GM23338 (cell line): ENCODE measurements at regions not wholly inside any gene's neighbourhood (a gene's known extent, or its start where the extent isn't known, plus 50 kb on each side); places are given as distances from the start of the nearest gene placed in this dataset.

Source experiments
- ATAC-seq: fragments of 200-7000 bp; cut with Tn5 transposase; 3 replicates; pipeline ENCODE4 v1.9.1; 2020
- DNase-seq: peaks from one replicate; pipeline ENCODE4 v3.0.0-alpha.2; 2015; ENCODE audit warnings: low spot score
- H2AFZ ChIP-seq: fragments of 200-600 bp; sonication (generic); 2 replicates; pipeline ENCODE4 v1.8.0; 2016; ENCODE audit warnings: antibody characterized with exemption, mild to moderate bottlenecking, moderate library complexity
- H3F3A ChIP-seq: fragments of 200-600 bp; sonication (generic); replicated peaks from 2 replicates; pipeline ENCODE4 v1.8.0; 2017; ENCODE audit warnings: antibody characterized with exemption, mixed run types, low read depth
- H3K27ac ChIP-seq: fragments of 200-600 bp; sonication (generic); 2 replicates; pipeline ENCODE4 v1.6.1; 2016; ENCODE audit warnings: low read depth
- H3K27me3 ChIP-seq: fragments of 200-600 bp; sonication (generic); 2 replicates; pipeline ENCODE4 v1.8.0; 2016; ENCODE audit warnings: mild to moderate bottlenecking, mixed run types, moderate library complexity; ENCODE audit not compliant: insufficient read depth
- H3K36me3 ChIP-seq: fragments of 200-600 bp; sonication (generic); 2 replicates; pipeline ENCODE4 v1.8.0; 2016; ENCODE audit warnings: mild to moderate bottlenecking; ENCODE audit not compliant: insufficient read depth
- H3K4me1 ChIP-seq: fragments of 200-600 bp; sonication (generic); 2 replicates; pipeline ENCODE4 v1.8.0; 2016; ENCODE audit warnings: mild to moderate bottlenecking, moderate library complexity; ENCODE audit not compliant: insufficient read depth
- H3K4me2 ChIP-seq: fragments of 200-600 bp; sonication (generic); 2 replicates; pipeline ENCODE4 v1.7.1; 2017; ENCODE audit warnings: mixed run types
- H3K4me3 ChIP-seq: fragments of 200-600 bp; sonication (generic); 2 replicates; pipeline ENCODE4 v1.6.1; 2016; ENCODE audit warnings: mixed run types
- H3K79me2 ChIP-seq: fragments of 200-600 bp; sonication (generic); replicated peaks from 2 replicates; pipeline ENCODE4 v1.8.0; 2017; ENCODE audit warnings: mild to moderate bottlenecking; ENCODE audit not compliant: insufficient read depth
- H3K9me2 ChIP-seq: fragments of 200-600 bp; sonication (generic); 2 replicates; pipeline ENCODE4 v1.8.0; 2017; ENCODE audit not compliant: insufficient read depth
- H4K20me1 ChIP-seq: fragments of 200-600 bp; sonication (generic); replicated peaks from 2 replicates; pipeline ENCODE4 v1.8.0; 2017; ENCODE audit warnings: mild to moderate bottlenecking; ENCODE audit not compliant: insufficient read depth
- H3K27ac Mint-ChIP-seq: 2 replicates; pipeline ENCODE4 v1.8.0; 2020; ENCODE audit warnings: inconsistent platforms, mild to moderate bottlenecking, moderate library complexity, mixed read lengths
- H3K27me3 Mint-ChIP-seq: 3 replicates; pipeline ENCODE4 v1.8.0; 2022; ENCODE audit warnings: low read depth, mild to moderate bottlenecking, moderate library complexity, mixed read lengths, inconsistent platforms; ENCODE audit not compliant: insufficient read depth, poor library complexity
- H3K36me3 Mint-ChIP-seq: 3 replicates; pipeline ENCODE4 v1.8.0; 2021; ENCODE audit warnings: low read depth, mild to moderate bottlenecking, inconsistent platforms, moderate library complexity, mixed read lengths
- H3K4me1 Mint-ChIP-seq: 3 replicates; pipeline ENCODE4 v1.8.0; 2020; ENCODE audit warnings: mild to moderate bottlenecking, inconsistent platforms, mixed read lengths
- H3K4me3 Mint-ChIP-seq: 3 replicates; pipeline ENCODE4 v1.8.0; 2021; ENCODE audit warnings: moderate library complexity, mild to moderate bottlenecking, inconsistent platforms, mixed read lengths
- H3K9me3 Mint-ChIP-seq: 3 replicates; pipeline ENCODE4 v1.8.0; 2020; ENCODE audit warnings: moderate library complexity, mild to moderate bottlenecking, inconsistent platforms, mixed read lengths
- CREB1 ChIP-seq: fragments of 250-450 bp; sonication (Bioruptor Pico); IDR thresholded peaks from 2 replicates; pipeline ENCODE4 v1.5.0; 2020; ENCODE audit warnings: low read depth, mild to moderate bottlenecking, moderate library complexity
- CTCF ChIP-seq, 2 experiments: fragments of 200-600 bp in 1 of 2; sonication (generic) in 1 of 2; conservative IDR thresholded peaks; 2 replicates each; pipeline versions ENCODE4 v1.5.1 to v1.6.1; 2016 to 2017; ENCODE audit warnings: antibody characterized with exemption in 2 of 2, low read depth in 2 of 2, mild to moderate bottlenecking in 2 of 2, moderate library complexity in 1 of 2
- EZH2 ChIP-seq: fragments of 200-600 bp; sonication (generic); IDR thresholded peaks from one replicate; pipeline ENCODE4 v1.8.0; 2017; ENCODE audit warnings: antibody characterized with exemption, mild to moderate bottlenecking, low read depth; ENCODE audit not compliant: unreplicated experiment
- EZH2phosphoT487 ChIP-seq: fragments of 200-600 bp; sonication (generic); IDR thresholded peaks from one replicate; pipeline ENCODE4 v1.8.1; 2018; ENCODE audit warnings: antibody characterized with exemption; ENCODE audit not compliant: unreplicated experiment
- JUNB ChIP-seq: IDR thresholded peaks from one replicate; pipeline ENCODE4 v1.6.1; 2016; ENCODE audit warnings: antibody characterized with exemption; ENCODE audit not compliant: unreplicated experiment
- NANOG ChIP-seq: IDR thresholded peaks from 2 replicates; pipeline ENCODE4 v1.6.1; 2016; ENCODE audit warnings: antibody characterized with exemption, borderline replicate concordance
- POLR2AphosphoS5 ChIP-seq: IDR thresholded peaks from 2 replicates; pipeline ENCODE4 v1.6.1; 2016; ENCODE audit warnings: antibody characterized with exemption, low read depth
- STAT1 ChIP-seq: IDR thresholded peaks from one replicate; pipeline ENCODE4 v1.6.1; 2016; ENCODE audit warnings: antibody characterized with exemption; ENCODE audit not compliant: unreplicated experiment
- ZNF114 ChIP-seq: fragments of 250-450 bp; sonication (Bioruptor Pico); IDR thresholded peaks from 2 replicates; pipeline ENCODE4 v1.5.0; 2020; ENCODE audit warnings: mild to moderate bottlenecking, moderate library complexity
- ZNF331 ChIP-seq: fragments of 250-450 bp; sonication (Bioruptor Pico); IDR thresholded peaks from 2 replicates; pipeline ENCODE4 v1.5.0; 2020; ENCODE audit warnings: low read depth, mild to moderate bottlenecking, moderate library complexity
- TF ChIP-seq, protein P1 (sequence below): IDR thresholded peaks from one replicate; pipeline ENCODE4 v1.6.1; 2018; ENCODE audit warnings: antibody characterized with exemption; ENCODE audit not compliant: unreplicated experiment
- TF ChIP-seq, protein P2 (sequence below): IDR thresholded peaks from 2 replicates; pipeline ENCODE4 v1.6.1; 2016; ENCODE audit warnings: antibody characterized with exemption
- TF ChIP-seq, protein P3 (sequence below): fragments of 250-450 bp; sonication (Bioruptor Pico); IDR thresholded peaks from 2 replicates; pipeline ENCODE4 v1.5.0; 2020; ENCODE audit warnings: mild to moderate bottlenecking, moderate library complexity

- Mint-ChIP-seq H3K27me3 (peaks cover 10% of the 10 kb centered on the region), H3K36me3 (peaks cover 14% of the 10 kb centered on the region), H3K4me1 (no peaks in the 10 kb centered on the region; the same call in 2 of the 3 replicates), H3K9me3 (peaks cover 24% of the 10 kb centered on the region), H3K4me3 (no peak overlapping the region), H3K27ac (no peak overlapping the region)
- H2AFZ ChIP-seq = peak overlapping the region; percentile 47; the same call in 1 of the 2 replicates
- no peaks in the 10 kb centered on the region; the same call in 1 of the 2 replicates for H3K9me2 ChIP-seq
- H4K20me1 ChIP-seq = no peaks in the 10 kb centered on the region
- H3K36me3 ChIP-seq = peaks cover 10% of the 10 kb centered on the region; the same call in 1 of the 2 replicates
- TF ChIP-seq CTCF (conservative IDR thresholded peaks at IDR 0.05; ENCODE audit: low read depth in 2 of 2) (no peak), CREB1 (no peak), POLR2AphosphoS5 (no peak), EZH2 (no peak), NANOG (no peak), ZNF331 (no peak), ZNF114 (CRISPR knock-in tag) (no peak), STAT1 (no peak), EZH2phosphoT487 (no peak), JUNB (no peak)
- TF ChIP-seq, protein P1, sequence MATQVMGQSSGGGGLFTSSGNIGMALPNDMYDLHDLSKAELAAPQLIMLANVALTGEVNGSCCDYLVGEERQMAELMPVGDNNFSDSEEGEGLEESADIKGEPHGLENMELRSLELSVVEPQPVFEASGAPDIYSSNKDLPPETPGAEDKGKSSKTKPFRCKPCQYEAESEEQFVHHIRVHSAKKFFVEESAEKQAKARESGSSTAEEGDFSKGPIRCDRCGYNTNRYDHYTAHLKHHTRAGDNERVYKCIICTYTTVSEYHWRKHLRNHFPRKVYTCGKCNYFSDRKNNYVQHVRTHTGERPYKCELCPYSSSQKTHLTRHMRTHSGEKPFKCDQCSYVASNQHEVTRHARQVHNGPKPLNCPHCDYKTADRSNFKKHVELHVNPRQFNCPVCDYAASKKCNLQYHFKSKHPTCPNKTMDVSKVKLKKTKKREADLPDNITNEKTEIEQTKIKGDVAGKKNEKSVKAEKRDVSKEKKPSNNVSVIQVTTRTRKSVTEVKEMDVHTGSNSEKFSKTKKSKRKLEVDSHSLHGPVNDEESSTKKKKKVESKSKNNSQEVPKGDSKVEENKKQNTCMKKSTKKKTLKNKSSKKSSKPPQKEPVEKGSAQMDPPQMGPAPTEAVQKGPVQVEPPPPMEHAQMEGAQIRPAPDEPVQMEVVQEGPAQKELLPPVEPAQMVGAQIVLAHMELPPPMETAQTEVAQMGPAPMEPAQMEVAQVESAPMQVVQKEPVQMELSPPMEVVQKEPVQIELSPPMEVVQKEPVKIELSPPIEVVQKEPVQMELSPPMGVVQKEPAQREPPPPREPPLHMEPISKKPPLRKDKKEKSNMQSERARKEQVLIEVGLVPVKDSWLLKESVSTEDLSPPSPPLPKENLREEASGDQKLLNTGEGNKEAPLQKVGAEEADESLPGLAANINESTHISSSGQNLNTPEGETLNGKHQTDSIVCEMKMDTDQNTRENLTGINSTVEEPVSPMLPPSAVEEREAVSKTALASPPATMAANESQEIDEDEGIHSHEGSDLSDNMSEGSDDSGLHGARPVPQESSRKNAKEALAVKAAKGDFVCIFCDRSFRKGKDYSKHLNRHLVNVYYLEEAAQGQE = no peak
- TF ChIP-seq, protein P2, sequence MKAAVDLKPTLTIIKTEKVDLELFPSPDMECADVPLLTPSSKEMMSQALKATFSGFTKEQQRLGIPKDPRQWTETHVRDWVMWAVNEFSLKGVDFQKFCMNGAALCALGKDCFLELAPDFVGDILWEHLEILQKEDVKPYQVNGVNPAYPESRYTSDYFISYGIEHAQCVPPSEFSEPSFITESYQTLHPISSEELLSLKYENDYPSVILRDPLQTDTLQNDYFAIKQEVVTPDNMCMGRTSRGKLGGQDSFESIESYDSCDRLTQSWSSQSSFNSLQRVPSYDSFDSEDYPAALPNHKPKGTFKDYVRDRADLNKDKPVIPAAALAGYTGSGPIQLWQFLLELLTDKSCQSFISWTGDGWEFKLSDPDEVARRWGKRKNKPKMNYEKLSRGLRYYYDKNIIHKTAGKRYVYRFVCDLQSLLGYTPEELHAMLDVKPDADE = no peak
- TF ChIP-seq, protein P3, sequence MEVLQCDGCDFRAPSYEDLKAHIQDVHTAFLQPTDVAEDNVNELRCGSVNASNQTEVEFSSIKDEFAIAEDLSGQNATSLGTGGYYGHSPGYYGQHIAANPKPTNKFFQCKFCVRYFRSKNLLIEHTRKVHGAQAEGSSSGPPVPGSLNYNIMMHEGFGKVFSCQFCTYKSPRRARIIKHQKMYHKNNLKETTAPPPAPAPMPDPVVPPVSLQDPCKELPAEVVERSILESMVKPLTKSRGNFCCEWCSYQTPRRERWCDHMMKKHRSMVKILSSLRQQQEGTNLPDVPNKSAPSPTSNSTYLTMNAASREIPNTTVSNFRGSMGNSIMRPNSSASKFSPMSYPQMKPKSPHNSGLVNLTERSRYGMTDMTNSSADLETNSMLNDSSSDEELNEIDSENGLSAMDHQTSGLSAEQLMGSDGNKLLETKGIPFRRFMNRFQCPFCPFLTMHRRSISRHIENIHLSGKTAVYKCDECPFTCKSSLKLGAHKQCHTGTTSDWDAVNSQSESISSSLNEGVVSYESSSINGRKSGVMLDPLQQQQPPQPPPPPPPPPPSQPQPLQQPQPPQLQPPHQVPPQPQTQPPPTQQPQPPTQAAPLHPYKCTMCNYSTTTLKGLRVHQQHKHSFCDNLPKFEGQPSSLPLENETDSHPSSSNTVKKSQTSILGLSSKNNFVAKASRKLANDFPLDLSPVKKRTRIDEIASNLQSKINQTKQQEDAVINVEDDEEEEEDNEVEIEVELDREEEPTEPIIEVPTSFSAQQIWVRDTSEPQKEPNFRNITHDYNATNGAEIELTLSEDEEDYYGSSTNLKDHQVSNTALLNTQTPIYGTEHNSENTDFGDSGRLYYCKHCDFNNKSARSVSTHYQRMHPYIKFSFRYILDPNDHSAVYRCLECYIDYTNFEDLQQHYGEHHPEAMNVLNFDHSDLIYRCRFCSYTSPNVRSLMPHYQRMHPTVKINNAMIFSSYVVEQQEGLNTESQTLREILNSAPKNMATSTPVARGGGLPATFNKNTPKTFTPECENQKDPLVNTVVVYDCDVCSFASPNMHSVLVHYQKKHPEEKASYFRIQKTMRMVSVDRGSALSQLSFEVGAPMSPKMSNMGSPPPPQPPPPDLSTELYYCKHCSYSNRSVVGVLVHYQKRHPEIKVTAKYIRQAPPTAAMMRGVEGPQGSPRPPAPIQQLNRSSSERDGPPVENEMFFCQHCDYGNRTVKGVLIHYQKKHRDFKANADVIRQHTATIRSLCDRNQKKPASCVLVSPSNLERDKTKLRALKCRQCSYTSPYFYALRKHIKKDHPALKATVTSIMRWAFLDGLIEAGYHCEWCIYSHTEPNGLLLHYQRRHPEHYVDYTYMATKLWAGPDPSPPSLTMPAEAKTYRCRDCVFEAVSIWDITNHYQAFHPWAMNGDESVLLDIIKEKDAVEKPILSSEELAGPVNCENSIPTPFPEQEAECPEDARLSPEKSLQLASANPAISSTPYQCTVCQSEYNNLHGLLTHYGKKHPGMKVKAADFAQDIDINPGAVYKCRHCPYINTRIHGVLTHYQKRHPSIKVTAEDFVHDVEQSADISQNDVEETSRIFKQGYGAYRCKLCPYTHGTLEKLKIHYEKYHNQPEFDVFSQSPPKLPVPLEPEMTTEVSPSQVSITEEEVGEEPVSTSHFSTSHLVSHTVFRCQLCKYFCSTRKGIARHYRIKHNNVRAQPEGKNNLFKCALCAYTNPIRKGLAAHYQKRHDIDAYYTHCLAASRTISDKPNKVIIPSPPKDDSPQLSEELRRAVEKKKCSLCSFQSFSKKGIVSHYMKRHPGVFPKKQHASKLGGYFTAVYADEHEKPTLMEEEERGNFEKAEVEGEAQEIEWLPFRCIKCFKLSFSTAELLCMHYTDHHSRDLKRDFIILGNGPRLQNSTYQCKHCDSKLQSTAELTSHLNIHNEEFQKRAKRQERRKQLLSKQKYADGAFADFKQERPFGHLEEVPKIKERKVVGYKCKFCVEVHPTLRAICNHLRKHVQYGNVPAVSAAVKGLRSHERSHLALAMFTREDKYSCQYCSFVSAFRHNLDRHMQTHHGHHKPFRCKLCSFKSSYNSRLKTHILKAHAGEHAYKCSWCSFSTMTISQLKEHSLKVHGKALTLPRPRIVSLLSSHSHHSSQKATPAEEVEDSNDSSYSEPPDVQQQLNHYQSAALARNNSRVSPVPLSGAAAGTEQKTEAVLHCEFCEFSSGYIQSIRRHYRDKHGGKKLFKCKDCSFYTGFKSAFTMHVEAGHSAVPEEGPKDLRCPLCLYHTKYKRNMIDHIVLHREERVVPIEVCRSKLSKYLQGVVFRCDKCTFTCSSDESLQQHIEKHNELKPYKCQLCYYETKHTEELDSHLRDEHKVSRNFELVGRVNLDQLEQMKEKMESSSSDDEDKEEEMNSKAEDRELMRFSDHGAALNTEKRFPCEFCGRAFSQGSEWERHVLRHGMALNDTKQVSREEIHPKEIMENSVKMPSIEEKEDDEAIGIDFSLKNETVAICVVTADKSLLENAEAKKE = no peak
- no peaks in the 10 kb centered on the region for H3K79me2 ChIP-seq
- no peaks in the 10 kb centered on the region for H3K4me1 ChIP-seq
- no peak overlapping the region for H3K4me3 ChIP-seq
- H3K27me3 ChIP-seq = no peaks in the 10 kb centered on the region
- no peak overlapping the region for H3K4me2 ChIP-seq
- DNase-seq (no peak), ATAC-seq (no peak)
- no peak overlapping the region for H3K27ac ChIP-seq
- no peaks in the 10 kb centered on the region for H3F3A ChIP-seq
Measured at GRCh38 chr9:135308821-135309762, 170.5 kb upstream of the PPP1R26 start.
